ENCODE measurements at regions not wholly inside any gene's neighbourhood (a gene's known extent, or its start where the extent isn't known, plus 50 kb on each side); places are given as distances from the start of the nearest gene placed in this dataset.

DNA sequence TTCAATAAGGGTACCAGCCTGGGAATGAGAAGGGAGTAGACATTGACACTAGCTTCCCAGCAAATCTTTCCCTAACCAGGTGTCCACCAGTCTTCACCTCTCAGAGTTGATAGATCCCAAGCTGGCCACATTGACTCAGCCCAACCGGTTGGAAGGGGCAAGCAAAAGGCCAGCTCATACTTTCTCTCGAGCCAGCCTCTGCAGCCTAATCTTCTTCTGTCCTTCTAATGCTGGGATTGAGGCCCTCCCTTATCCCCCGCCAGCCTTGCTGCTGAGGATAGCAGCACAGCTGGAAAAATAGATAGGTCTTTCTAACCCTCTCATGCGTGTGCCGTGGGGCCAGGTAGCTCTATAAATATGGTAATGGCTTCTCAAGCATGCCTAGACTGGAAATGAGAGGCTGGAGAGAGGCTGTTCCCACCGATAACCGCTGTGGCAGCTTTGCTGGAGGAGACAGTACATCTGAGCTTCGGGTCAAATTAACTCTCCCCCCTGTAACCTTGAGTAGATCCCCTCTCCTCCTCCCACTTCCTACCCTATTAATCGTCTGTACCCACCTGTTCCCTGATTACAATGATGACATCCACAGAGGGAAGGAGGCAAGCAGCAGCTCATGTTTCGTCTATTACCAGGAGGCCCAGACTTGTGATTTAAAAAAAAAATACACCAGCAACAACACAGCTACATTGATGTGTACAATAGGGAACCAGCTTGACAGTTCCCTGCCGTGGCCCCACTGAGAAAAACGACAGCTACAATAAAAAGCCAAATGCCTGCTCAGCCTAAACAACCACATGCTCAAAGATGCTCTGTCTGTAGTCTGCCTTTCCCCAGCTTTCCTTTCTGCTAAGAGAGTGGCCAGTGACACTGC, 219.9 kb upstream of the BRINP1 start:
- DNase-seq: no peak

DNA sequence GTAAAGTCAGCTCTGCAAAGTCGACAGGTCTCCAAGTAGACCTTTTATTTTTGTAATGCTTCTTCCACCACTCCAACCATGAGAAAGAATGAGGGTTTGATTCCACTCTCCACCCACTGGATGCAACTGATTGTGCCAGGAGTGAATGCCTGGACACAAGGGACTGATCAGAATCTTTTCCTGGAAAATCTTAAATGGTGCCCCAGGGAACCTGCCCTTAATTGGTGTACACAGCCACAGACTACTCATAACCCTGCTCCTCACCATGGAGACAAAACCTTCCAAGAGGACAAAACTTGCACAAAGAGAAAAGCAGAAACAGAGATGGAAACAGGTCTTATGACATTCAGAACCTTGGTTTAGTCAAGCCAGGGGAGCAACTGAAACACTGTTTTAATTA, 208.6 kb upstream of the BRINP1 start:
- no peak for DNase-seq

DNA sequence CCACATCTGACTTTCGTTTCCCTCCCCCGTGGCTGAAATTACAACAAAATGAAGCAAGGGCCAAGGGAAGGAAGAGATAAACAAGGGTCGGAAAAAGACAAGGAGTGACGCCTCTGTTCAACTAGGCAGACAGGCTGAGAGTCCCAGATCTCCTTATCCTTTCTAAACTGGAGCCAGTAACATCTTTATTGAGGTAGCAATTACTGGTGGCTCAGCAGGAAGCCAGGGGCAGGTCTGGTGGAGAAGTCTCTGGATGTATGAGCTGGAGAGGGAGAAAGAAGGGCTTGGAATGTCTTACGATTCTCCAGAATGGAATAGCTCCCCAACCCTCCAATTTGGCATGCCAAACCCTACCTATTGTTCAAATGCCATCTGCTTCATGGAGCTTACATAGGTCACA, 190.8 kb upstream of the BRINP1 start:
- DNase-seq: no peak

DNA sequence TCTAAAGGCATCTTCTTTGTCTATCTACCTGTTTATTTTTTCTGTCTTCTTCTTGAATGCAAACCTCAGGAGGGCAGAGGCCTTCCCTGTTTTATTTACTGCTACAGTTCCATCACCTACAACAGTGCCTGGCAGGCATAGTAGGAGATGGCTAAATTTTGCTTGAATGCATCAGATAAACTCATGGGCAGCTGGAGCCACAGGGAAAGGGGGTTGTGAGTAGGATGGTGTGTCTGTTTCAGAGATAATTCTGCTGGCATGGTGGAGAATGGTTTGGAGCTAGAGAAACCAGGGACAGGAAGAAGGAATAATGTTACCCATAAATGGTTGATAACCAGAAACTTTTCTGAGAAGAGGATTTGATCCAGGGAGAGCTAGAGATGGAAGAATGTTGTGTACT, 189.8 kb upstream of the BRINP1 start:
- DNase-seq: no peak

DNA sequence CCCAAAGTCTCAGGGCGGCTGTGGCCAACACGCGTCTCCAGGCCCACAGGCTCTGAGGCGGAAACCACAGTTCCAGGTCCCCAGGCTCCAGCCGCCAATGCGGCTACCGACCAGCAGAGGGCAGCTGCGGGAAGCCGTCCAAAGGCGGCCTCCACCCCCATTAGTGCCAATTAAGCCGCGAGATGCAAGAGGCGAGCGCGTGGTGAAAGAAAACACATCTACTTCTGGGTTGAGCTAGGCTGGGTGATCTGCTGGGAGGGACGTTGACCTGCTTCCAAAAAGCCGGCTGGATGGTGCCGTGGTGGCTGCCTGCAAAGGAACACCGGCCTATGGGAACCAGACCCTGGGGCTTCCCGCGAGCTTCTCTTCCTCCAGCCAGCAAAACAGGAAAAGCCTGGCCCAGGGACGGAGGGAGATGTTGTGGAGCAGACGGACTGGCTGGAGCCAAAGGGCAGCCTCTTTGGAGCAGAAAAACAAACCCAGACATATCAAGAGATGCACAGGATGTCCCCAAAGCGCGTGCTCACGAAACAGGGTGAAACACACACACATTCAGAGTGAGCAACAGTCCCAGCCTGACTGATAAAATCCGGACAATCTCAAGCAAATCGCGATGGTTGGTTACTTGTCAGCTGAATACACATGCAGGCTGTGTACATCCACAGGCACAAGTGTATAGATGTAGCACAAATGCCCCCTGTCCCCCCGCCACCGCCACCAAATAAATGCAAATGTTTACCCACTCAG, 187.1 kb upstream of the BRINP1 start:
- peak; percentile 7 to 72 for DNase-seq

DNA sequence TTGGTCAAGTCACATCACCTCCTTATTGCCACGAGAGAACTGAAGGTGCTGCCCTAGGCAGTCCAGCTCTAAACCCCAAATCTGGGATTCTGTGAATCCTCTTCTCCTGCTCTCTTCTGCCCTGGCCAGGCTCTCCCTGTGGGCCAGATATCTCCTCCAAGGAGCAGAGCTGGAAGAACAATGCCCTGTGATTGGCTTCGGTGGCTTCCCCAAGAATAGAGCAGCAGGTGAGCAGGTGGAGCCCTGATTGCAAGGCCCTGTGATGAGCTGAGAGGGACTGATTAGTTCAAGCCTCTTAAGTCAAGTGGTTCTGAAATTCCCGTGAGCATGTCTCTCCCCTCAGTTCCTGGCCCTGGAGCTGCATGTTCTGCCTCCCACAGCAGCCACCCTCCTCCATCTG, 175.3 kb upstream of the BRINP1 start:
- DNase-seq: no peak

DNA sequence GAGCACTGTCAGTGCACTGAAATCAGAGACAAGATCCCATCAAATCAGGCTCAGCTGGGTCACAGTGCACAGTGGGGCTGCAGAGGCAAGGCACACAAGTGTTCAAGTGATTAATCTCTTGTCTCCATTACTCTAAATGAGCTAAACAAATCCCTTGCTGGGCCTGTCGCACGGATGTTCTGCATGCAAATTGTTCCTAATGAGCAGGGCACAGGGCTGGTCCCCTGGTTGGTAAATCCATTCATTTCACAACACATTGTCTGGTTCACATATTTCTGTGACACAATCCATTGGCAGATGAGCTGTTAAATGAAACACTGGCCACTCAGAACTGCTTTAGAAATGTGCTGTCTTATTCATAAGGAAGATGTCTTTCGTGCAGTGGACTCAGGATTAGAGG, 167.9 kb upstream of the BRINP1 start:
- DNase-seq: no peak

DNA sequence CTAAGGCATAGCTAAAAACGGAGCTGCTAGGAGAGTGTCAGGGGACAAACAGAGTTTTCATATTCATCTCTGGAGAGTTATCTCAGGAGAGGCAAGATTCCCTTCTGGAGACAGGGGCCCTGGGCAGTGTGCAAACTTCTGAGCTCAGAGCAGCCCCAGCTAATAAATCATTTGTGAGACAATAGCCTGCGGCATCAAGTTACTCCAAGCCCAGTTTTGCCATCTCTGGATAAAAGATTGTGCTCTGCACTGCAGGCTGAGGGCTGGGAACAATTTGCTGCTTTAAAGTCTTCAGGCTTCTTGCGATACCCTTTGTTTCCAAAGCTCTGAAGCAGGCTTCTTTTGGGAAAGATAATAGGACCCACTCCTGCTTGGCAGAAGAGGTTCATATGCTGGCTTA, 164.3 kb upstream of the BRINP1 start:
- DNase-seq: no peak

DNA sequence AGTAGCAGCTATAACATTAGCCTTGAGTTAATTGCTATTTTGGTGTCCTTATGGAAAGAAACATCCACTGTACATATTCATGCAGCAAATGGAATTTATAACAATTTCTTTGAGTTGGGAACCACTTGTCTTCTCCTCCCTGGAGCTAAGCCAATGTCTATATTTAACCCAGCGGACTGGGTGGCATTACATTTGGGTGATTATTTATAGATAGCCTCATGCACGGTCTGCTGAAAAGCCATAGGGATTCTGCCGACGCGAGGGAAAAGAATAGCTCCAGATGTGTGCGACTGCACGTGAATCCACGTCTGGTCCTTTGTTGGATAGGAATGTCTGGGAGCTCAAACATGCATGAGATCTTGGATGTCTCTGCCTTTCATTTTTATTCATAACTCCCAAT, 157.5 kb upstream of the BRINP1 start:
- no peak for DNase-seq

DNA sequence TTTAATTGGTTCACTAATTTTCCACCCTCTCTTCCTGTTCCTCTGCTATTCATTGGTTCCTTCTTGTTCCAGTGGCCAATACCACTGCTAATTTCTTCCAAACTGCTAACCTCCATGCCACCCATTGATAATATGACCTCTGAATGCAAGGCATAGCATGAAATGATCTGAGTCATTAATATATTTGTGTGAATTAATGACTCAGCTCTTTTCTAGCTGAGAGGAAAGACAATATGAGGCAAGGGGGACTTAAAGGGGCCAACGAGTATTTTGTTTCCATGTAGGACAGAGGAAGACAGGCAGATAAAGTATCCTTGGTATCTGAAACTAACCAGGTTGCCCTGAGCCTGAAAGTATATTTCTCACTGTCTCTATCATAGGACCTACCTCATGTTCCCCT, 154.3 kb upstream of the BRINP1 start:
- no peak for DNase-seq

DNA sequence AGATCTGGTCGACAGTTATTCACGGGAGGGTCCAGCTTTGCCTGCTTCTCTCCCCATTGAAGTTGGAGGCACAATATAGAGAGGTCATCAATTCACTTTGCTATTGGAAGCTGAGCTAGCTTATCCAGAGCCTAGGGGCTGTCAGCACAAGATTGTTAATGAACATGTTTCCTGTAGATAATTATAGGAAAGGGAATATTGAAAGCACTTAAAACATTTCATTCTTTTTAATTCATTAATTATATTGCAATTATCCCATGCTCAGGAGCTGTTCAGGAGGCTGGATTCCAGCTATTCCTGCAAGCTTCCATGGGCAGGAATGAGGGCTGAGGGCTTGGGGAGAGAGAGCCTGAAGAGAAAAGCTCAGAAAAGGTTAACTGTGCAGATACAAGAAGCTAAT, 153.1 kb upstream of the BRINP1 start:
- DNase-seq: no peak

DNA sequence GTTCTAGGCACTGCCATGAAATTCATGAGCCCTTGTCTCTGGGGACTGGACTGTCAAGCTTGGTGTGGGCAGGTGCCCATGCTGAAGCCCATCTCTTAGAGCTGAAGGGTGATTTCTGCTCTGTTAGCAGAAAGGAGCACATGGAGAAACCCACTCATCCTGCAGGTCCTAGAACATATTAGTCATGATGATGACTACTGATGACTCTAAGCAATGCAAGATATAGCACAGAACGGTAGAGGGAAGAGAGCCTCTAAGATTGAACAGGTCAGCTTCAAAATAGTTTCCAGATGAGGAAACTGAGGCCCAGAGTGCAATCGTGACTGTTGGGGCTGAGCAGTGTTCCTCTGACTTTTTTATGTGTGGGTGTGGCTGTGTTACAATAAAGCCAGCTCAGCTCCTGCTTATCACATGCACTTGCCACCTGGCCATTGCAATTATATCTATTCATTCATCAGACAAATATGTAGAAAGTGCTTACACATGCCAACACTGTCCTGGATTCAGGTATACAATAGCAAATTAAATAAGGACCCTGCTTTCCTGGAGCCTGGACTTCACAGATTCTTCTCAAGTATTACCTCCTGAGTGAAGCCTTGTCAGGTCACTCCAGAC, 140.2 kb upstream of the BRINP1 start:
- no peak for DNase-seq

DNA sequence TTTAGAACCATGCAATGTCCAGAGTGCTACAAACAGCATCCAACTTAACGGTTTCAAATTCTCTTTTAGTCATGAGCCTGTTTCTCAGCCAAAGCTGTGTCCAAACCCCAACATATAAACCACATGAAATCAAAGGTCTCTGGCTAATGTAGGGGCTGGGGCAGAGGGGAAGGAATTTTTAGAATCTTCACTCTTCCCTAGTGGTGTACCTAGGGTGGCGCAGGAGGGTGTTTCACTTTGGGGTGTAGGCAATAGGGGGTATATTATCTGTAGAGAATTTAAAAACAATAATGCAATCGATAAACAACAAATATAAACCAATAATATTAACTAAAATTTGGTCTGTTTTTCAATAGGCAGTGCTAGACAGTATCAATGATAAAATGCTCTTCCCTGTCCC, 132.1 kb upstream of the BRINP1 start:
- no peak for DNase-seq

DNA sequence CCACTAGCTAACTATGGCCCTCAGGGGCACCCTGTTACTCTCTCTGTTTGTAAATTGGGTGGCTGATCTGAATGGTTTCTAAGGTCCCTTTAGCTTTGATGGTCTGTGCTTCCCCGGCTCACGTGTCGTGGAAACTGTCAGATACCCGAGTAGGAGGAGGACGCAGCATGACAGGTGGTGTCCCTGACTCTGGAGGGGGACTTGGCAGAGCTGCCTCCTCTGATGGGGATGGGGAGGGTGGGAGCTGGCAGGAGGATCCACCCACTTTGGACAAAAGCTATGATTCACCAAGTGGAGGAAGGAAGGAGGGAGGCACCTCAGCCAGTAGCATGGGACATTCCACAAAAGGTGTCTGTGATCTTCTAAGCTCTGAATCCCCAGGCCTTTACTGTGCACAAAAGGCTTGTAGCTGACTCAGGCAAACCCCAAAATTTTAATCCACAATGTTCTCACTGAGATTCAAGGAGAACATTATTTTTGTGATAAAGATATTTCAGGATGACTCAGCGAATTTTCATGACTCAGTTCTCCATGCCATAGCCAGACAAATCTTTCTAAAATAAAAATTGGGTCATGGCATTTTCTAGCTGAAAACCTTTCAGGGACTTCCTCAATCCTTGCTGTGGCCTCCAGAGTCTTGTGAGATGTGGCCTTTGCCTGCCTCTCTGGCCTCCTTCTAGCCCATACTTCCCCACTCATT, 131.0 kb upstream of the BRINP1 start:
- DNase-seq: no peak

DNA sequence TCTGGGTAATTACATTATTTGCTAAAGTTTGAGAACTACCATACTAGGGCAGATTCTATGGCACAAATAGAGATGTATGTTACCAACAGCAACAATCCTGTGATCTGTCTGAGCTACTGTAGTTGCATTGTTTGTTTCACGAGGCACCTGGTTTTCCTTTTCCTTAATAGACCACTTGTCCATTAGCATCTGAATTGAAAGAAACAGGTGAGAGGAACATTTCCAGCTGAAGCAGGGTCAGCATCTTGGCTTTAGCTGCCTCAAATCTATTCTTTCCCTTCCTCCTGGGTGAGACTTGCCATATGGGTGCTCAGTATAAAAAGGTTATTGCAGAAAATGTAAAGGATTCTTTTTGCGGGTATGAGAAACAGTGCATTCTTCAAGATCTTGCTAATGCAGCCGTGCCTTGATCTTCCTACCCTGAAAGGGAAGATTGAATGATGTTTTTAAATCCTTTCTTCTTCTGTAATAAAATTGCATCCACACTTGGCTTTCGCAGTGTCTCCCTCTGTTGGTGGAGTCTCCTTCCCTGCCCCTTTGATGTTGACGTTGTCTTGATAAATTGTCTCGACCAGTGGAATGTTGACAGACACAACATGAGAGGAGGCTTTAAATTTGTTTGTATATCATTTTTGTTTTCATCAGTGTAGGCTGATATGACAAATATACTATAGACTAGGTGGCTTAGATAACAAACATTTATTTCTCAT, 118.0 kb upstream of the BRINP1 start:
- no peak for DNase-seq

DNA sequence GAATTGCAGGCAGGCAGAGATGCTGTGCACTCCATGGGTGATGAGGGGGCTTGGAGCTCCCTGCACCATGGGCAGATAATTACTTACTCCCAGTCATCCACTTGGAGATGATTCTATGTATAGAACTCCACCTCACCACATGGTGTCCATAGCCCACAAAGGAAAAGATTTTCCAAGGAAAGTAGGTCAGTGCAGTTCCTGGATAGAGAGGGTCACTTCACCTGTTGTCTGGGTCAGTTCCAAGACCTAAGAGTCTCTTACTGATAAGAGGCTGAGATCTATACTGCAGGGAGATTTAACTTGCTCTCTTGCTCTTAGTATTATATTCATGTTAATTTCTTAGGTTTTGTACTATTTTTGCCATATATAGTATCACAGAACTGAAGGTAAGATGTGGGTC, 113.9 kb upstream of the BRINP1 start:
- DNase-seq: no peak

DNA sequence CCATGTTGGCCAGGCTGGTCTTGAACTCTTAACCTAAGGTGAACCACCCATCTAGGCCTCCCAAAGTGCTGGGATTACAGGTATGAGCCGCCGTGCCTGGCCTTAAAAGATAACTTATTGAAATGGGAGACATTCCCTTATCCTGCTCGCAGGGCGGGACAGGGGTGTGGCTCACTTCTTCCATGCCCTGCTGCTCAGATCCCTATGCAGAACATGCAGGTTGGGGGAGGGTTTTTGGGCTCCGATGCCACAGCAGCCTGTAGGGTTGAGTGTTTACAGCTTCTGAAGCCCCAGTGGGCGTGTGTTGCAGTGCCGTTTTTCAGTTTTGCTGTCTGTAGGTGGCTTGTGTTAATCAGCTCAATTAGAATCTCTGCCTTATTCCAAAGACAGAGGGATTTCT, 108.0 kb upstream of the BRINP1 start:
- DNase-seq: no peak

DNA sequence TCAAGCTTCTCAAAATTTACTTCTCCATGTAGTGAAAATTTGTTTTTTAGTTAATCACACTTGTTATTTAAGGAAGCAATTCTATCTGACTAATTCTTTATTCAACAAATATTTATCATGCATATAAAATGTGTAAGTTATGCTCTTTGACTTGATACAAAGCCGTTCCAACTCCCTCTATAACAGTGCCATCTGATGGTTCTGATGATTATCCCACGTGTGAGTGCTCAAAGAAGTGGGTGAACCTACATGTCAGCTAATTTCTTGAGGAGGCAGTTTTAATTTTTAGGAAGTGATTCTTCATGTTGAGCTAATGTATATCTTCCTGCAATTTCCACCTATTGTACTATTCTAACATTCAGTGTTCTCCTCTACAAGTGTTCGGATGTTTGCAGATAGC, 88.8 kb upstream of the BRINP1 start:
- DNase-seq: no peak

DNA sequence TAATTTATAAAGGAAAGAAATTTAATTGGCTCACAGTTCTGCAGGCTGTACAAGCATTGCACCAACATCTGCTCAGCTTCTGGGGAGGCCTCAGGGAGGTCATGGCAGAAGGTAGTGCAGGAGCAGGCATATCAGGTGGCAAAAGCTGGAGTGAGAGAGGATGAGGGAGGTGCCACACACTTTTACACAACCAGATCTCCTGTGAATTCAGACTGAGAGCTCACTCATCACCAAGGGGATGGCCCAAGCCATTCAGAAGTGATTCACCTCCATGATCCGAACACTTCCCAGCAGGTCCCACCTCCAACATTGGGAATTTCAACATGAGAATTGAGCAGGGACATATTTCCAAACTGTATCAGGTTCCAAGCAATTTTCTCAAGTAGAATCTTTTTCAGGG, 84.7 kb upstream of the BRINP1 start:
- no peak for DNase-seq

DNA sequence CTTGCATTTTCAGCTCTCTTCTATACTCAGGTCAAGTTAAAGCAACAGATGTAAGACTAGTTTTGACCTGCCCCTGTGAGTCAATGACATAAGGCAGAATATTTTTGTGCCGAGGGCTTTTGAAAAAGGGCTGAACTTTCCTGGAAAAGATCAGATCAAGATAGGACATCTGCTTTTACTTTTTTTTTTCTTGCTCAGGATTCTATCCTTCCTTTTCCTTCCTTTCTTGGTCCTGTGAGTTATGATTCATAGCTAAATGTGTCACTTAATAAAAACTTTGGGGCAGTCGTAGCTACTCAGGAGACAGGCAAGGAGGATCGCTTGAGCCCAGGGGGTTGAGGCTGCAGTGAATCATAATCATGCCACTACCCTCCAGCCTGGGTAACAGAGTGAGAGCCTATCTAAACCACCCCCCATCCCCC, 84.3 kb upstream of the BRINP1 start:
- DNase-seq: no peak

DNA sequence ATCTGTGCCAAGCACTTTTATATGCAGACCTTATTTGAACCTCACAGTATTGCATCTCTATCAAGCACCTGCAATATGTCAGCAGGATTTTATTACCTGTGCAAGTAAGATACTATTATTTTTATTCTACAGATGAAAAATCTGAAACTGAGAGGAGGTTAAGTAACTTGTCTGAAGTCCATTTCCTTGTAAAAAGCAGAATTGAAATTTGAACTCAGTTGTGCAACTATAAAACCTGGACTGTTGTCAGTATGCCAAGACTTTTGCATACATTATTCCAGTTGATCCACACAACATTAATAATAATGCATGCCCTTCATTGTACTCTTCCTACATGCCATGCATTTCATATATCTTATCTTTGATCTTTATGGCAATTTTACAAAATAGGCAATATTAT, 82.2 kb upstream of the BRINP1 start:
- no peak for DNase-seq

DNA sequence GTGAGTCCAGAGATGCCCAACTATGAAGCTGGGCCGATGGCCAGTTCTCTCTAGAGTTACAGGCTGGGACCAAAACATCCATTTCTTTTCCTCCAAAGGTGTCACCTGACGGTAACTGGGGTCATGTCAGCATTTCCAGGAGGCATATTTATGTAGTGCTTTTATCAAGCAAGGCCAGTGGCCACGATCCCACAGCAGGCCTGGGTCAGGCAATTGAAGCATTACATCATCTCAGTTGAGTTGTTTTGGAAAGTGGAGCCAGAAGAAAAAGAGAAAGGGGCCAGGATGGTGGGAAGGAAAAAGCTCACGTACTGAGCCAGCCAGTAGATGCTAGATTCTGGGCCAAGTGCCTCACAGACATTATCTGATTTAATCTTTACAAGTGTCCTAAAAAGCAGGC, 73.9 kb upstream of the BRINP1 start:
- no peak for DNase-seq

DNA sequence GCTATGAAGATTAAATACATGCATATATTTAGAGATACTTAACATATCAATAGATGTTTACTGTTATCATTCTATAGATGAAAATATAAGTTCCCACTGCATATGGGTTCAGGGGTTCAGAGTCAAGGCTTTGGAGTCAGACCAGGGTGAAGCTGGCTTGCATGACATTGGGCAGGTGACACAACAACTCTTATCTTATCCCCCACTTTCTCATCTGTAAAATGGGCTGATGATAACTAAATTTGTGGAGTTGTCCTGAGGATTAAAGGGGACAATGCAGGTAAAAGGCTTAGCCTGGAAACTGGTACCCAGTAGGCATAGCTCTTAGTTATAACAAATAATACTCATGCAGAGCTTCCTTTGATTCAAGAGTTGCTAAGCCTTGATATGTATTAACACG, 72.6 kb upstream of the BRINP1 start:
- no peak for DNase-seq
